Type B pancreatic cell (in vitro differentiated cells): ENCODE measurements at regions not wholly inside any gene's neighbourhood (a gene's known extent, or its start where the extent isn't known, plus 50 kb on each side); places are given as distances from the start of the nearest gene placed in this dataset.

Experiments used
- DNase-seq: peaks from one replicate; pipeline ENCODE4 v3.0.0; 2021; ENCODE audit warnings: mixed read lengths; ENCODE audit not compliant: unreplicated experiment; ENCODE audit errors: extremely low spot score
- H3K27ac Mint-ChIP-seq: 2 replicates; pipeline ENCODE4 v1.8.0; 2021; ENCODE audit warnings: mild to moderate bottlenecking, mixed read lengths
- H3K27me3 Mint-ChIP-seq: 2 replicates; pipeline ENCODE4 v1.8.0; 2021; ENCODE audit warnings: mixed read lengths
- H3K36me3 Mint-ChIP-seq: 2 replicates; pipeline ENCODE4 v1.8.0; 2021; ENCODE audit warnings: mixed read lengths
- H3K4me1 Mint-ChIP-seq: one replicate; pipeline ENCODE4 v1.8.0; 2021; ENCODE audit warnings: mixed read lengths; ENCODE audit not compliant: unreplicated experiment
- H3K4me3 Mint-ChIP-seq: 2 replicates; pipeline ENCODE4 v1.8.0; 2021; ENCODE audit warnings: mild to moderate bottlenecking, mixed read lengths
- H3K9me3 Mint-ChIP-seq: 2 replicates; pipeline ENCODE4 v1.8.0; 2021; ENCODE audit warnings: mixed read lengths
- CTCF ChIP-seq: fragments of 200-600 bp; sonication (generic); conservative IDR thresholded peaks from 2 replicates; pipeline ENCODE4 v1.5.0; 2021; ENCODE audit warnings: antibody characterized with exemption, mild to moderate bottlenecking

- Mint-ChIP-seq H3K9me3 (no peaks in the 10 kb centered on the region), H3K4me1 (peaks cover 24% of the 10 kb centered on the region), H3K36me3 (no peaks in the 10 kb centered on the region), H3K27ac (no peak overlapping the region), H3K4me3 (no peak overlapping the region), H3K27me3 (no peaks in the 10 kb centered on the region)
- DNase-seq: no peak
- TF ChIP-seq CTCF: no peak
These were observed 217.0 kb downstream of the TMEM38B start for GRCh38 chr9:105911104-105911911.

GRCh38 chr9:105912157-105912862 is 218.0 kb downstream of the TMEM38B start:
- Mint-ChIP-seq H3K36me3 (no peaks in the 10 kb centered on the region), H3K27ac (no peak overlapping the region), H3K4me3 (no peak overlapping the region), H3K9me3 (no peaks in the 10 kb centered on the region), H3K27me3 (no peaks in the 10 kb centered on the region), H3K4me1 (peaks cover 24% of the 10 kb centered on the region)
- DNase-seq: no peak
- no peak for TF ChIP-seq CTCF

- DNase-seq: no peak
- H3K27ac Mint-ChIP-seq: no peak overlapping the region
These were observed 218.6 kb downstream of the TMEM38B start for GRCh38 chr9:105912863-105913516.

GRCh38 chr9:105921057-105921726 is 226.9 kb downstream of the TMEM38B start:
- peaks cover 1% of the 10 kb centered on the region for H3K27me3 Mint-ChIP-seq
- no peak for TF ChIP-seq CTCF
- peaks cover 5% of the 10 kb centered on the region for H3K9me3 Mint-ChIP-seq
- no peak for DNase-seq
- no peak overlapping the region for H3K4me3 Mint-ChIP-seq
- no peaks in the 10 kb centered on the region for H3K4me1 Mint-ChIP-seq
- H3K27ac Mint-ChIP-seq: no peak overlapping the region
- no peaks in the 10 kb centered on the region for H3K36me3 Mint-ChIP-seq

More at GRCh38 chr9:105912863-105913516, 218.6 kb downstream of the TMEM38B start:
- Mint-ChIP-seq H3K4me1 (peaks cover 24% of the 10 kb centered on the region), H3K9me3 (no peaks in the 10 kb centered on the region), H3K27me3 (no peaks in the 10 kb centered on the region), H3K4me3 (no peak overlapping the region), H3K36me3 (no peaks in the 10 kb centered on the region)
- TF ChIP-seq CTCF: no peak

GRCh38 chr9:105928416-105928815 is 234.1 kb downstream of the TMEM38B start:
- no peaks in the 10 kb centered on the region for H3K36me3 Mint-ChIP-seq
- no peak for TF ChIP-seq CTCF
- no peaks in the 10 kb centered on the region for H3K4me1 Mint-ChIP-seq
- no peak overlapping the region for H3K4me3 Mint-ChIP-seq
- no peaks in the 10 kb centered on the region for H3K9me3 Mint-ChIP-seq
- no peak for DNase-seq
- H3K27ac Mint-ChIP-seq: no peak overlapping the region
- H3K27me3 Mint-ChIP-seq: peaks cover 2% of the 10 kb centered on the region
